Activated T-cell treated with anti-CD3 and anti-CD28 coated beads, Interleukin-2, amount 50 U/mL, for 1 hour (primary cell): ENCODE measurements at regions not wholly inside any gene's neighbourhood (a gene's known extent, or its start where the extent isn't known, plus 50 kb on each side); places are given as distances from the start of the nearest gene placed in this dataset.

ENCODE experiments used
- DNase-seq: peaks from one replicate; pipeline ENCODE4 v3.0.0-alpha.2; 2020

GRCh38 chr1:239833723-239834122 lies 258.0 kb upstream of the FMN2 start:
- no peak for DNase-seq

GRCh38 chr1:239835946-239836440 lies 255.7 kb upstream of the FMN2 start:
- DNase-seq, result no peak

GRCh38 chr1:239840336-239840735 lies 251.3 kb upstream of the FMN2 start:
- no peak for DNase-seq

DNA sequence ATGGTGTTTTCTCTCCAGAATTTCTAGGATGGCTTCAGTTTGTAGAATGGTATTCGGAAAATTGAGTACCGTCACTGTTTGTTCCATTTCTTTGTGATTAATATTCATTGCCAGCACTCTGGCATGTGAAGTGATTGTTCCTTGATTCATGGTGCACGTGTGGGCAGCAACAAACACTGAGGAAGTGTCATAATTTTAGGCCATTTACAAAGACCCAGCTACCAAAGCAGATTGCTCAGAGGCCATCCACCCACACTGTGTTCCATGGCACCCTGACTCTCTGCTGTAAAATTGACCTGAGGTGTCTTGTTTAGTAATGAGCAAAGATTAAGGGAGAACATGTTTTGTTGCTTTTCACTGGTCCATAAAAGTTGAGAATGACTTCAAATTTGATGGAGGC lies 250.9 kb upstream of the FMN2 start:
- DNase-seq, result no peak

DNA sequence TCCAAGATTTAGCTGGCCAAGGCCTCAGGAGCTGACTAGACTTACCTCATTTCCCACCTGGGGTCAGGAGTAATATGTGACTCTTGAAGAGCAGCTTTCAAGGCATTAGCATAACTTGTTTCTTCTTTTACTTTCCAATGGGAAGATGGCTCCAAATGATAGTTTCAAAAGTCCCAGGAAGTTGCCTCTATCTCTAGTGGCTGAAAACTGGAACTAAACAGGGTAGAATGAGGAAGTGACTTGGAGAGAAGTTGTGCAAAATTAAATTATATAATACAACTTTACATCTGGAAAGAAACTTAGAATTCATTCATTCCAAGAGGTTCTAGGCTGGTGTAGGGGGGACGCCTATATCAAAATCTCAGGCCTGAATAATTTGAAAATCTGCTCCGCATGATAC lies 250.1 kb upstream of the FMN2 start:
- no peak for DNase-seq

DNA sequence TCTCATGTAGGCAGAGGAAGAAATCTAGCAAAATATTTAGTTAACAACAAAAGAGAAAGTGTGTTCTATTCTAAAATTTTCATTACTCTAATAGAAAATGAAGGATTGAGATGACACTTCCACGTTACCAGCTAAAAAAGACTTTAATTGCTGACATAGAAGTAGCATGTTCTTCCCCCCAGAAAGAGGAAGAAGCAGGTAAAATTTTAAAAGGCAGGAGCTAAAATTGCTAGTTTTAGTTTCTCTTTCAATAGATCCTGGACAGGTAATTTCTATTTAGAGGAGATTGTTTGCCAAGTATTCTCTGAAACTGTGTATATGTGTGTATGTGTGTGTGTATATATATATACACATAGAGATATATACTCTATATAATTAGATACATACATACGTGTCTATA lies 248.1 kb upstream of the FMN2 start:
- DNase-seq, result no peak

GRCh38 chr1:239844833-239845232 lies 246.8 kb upstream of the FMN2 start:
- DNase-seq, result no peak

DNA sequence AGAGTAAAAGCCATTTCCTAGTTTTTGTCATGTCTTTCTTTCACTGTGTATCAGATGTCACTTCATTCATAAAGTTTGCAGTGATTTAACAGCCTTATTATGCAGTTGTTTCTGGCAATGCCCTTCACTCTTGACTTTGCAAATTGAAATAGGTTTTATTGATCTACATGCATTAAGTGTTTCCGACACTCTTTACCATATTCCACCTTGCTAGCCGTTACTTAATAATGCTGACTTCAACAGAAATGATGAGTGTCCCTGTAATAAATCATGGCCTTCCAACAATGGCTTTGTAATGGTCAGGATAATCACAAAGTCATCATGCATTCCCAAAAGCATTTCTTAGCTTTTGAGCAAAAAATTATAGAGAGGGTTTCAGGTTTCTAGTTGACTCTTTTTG lies 236.8 kb upstream of the FMN2 start:
- no peak for DNase-seq

- DNase-seq, result no peak
Observed at GRCh38 chr1:239856067-239856466, 235.6 kb upstream of the FMN2 start.

DNA sequence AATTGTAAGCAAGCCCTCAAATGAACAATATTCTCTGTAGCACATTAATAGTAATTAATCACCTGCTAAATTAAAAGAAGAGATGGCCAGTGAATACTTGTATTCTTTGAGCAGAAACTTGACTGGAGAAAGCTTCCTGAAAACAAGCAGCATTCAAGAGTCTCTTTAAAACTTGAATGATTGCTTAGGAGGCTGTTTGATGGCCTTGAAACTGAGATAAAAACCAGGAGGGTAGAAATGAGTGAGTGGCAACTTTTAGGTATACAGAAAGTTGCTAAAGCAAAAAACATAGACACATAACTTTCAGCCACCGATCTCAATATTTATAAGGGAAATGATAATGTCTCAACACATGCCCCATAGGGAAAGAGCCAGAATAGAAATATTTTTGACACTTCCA lies 234.8 kb upstream of the FMN2 start:
- no peak for DNase-seq

DNA sequence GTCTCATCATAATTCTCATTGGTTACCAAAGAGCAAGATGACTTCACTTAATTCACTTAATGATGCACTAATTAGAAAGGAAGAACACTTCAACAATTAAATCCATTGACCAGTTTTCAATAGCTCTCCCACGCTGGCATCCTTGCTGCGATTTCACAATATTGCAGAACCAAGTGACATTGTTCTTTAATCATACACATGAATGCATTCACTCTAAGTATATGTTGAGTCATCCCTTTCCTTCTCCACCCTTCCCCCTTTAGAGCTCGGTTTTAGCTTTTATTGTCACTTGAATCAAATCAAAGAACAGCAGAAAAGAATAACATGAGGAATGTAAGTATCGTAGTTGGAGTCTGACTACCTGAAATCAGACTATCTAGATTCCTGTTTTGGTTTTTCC lies 233.6 kb upstream of the FMN2 start:
- DNase-seq, result no peak

DNA sequence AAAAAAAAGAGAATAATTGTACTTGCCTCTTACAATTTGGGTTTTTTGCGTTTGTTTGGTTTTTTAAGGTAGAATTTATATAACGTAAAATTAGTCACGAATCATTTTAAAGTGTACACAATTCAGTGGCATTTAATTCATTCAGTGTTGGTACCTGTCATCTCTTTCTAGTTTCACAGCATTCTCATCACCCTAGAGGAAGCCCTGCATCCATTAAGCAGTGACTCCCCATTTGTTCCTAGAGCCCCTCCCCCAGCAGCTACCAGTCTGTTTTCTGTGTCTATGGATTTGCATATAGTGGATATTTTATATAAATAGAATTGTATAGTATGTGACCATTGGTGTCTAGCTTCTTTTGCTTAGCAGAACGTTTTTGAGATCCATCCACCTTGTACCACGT lies 233.2 kb upstream of the FMN2 start:
- DNase-seq, result no peak

DNA sequence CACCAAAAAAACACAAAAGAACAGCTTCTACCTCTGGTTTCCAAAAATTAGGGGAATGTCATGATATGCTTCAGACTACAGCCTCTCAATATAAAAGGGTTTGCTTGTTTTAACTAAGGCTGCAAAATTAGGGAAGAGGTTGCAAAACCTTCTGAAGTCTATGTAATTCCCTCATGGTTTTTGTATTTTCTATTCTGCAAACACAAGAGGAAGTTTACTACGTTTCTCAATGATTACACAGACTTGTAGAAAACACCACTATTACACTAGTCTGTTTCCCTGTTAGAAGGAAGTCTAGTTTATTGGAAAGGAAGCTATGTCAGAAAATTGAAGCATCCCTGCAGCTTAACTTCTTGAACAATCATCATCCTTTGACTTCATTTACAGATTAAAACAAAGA lies 229.7 kb upstream of the FMN2 start:
- no peak for DNase-seq

DNA sequence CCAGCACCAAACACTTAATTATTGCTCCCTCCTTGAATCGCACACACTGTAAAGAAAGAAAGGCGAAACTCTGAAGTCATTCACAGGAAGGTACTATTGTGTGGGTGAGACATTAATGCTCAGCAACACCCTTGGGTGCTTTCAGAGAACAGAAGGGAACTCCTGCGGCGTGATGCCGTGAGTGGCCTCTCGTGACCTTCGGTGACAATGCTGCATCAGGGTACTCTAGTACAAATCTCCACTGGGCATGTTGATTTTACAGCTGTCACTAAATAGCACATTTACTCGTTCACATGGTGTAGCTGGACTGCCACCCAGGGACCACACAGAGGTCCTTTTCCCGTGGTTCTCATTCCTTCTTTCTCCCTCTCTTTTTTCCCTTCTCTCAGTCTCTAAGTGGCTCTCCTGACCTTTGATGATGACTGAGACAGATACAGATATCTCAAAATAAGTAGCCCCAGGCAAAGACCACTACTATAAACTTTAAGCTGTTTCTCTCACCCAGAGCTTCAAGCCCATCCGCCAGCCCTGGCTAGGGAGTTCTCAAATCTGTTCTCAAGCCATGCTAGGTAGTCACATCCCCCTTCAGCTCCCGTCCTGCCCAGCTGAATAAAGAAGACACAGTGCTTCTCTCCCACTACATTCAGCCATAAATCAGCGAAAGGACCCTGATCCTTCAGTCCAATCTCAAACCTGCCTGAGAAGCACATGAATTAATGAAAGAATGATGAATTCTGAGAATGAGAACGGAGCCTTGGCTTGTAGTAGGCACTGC lies 223.4 kb upstream of the FMN2 start:
- no peak for DNase-seq

DNA sequence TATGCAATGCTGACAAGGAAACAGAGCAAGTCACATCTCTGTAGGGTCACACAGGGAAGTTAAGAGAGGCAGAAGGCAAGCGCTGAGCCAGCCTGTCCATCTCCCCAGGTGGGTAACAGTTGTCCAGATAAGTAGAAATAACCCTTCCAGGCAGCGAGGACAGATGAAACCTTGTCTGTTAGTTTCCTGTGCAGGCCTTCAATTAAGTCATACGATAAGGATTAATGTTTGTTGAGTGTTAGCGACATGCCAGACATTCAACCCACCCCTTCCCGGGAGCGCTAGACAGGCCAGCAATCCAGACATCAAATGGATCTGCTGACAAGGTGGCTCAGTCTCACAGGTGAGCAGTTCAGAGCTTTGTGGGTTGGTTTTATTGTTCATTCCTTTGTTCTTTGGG lies 221.5 kb upstream of the FMN2 start:
- no peak for DNase-seq

- DNase-seq, result no peak
Observed at GRCh38 chr1:239872626-239873025, 219.1 kb upstream of the FMN2 start.

- no peak for DNase-seq
Observed at GRCh38 chr1:239874831-239875230, 216.9 kb upstream of the FMN2 start.

DNA sequence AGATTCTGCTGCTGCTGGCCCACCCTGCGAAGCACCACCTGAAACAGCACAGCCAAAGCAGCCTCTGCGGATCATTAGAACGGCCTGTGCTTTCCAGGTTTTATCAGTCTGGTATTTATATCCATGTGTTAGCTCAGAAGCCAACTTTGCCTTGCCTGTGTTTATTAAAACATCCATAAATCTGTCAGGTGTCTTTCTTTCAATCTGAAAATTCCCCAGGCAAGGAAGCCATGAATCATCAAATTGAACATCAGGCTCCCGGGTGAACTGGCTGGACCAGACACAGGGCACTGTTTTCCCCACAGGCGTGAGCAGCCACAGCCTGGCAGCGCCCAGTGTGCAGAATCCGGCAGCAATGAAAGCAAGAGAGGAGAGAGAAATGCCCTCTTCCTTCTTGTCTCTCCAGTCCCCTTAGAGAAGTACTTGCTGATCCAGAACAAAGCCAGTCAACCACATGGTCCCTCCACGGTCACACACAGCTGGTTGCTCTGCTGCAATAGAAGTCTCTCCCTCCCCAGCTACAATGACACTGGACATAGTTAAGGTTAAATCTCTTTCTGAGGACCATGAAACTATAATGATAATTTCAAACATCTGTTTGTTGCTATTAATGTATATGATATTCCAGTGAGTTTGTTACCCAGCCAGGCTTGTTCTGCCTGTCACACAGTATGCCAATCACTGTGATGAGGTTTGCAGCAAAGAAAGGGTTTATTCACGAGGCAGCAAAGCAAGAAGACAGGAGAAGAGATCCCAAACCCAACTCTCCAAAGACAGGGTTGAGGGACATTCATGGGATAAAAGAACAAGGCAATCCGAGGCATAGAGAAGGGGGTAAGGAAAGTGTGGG lies 212.1 kb upstream of the FMN2 start:
- DNase-seq, result no peak

- no peak for DNase-seq
Observed at GRCh38 chr1:239882967-239883366, 208.7 kb upstream of the FMN2 start.

DNA sequence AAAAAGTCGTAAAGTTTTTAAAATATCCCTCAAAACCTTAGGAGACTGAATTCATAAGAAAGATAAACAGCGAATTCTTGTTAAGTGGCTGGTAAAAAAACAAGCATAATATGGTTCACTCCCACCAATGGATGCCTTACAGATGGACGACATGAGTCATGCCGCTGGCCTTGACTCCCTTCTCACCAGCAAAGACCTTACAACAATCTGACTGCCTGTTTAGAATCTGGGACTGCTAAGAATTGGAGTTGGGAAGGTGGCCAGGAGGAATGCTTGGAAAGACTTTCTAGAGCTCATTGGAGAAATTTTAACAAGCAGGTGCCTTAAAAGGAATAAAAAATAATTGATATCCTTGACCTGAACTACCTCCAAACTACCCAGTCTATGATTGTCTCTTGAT lies 206.9 kb upstream of the FMN2 start:
- DNase-seq, result no peak

DNA sequence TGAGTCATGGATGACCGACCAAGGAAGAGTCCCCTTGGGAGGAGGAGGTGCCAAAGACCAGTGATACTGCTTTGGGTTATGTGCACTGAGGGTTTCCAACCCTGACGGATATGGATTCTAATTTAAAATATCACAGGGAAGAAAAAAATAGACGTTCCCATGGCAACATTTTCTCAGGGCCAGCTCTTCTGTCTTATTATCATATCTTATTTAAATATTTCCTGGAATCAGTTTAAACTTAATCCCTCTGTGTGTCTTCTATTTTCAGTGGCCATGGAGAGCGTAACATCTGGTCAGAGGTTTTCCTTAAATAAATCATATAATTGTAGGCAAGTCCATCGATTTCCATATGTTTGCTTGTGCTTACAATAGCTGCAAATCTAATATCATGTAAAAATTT lies 205.4 kb upstream of the FMN2 start:
- DNase-seq, result no peak

- DNase-seq, result no peak
Observed at GRCh38 chr1:239888639-239889038, 203.0 kb upstream of the FMN2 start.

- no peak for DNase-seq
Observed at GRCh38 chr1:239891621-239892358, 199.9 kb upstream of the FMN2 start.

- no peak for DNase-seq
Observed at GRCh38 chr1:239892602-239893001, 199.1 kb upstream of the FMN2 start.
